MM.1S (cell line): ENCODE measurements at regions not wholly inside any gene's neighbourhood (a gene's known extent, or its start where the extent isn't known, plus 50 kb on each side); places are given as distances from the start of the nearest gene placed in this dataset.

Experiments used
- DNase-seq: peaks from one replicate; pipeline ENCODE4 v3.0.0-alpha.2; 2015
- H2AFZ ChIP-seq: fragments of 300-600 bp; sonication (generic); 2 replicates; pipeline ENCODE4 v1.6.0; 2016; ENCODE audit warnings: antibody characterized with exemption, low read length
- H3F3A ChIP-seq: fragments of 300-600 bp; sonication (generic); 2 replicates; pipeline ENCODE4 v1.6.1; 2016; ENCODE audit warnings: mild to moderate bottlenecking, antibody characterized with exemption, low read length, moderate library complexity, mixed read lengths; ENCODE audit not compliant: insufficient read depth
- H3K27ac ChIP-seq: fragments of 300-600 bp; sonication (generic); 2 replicates; pipeline ENCODE4 v1.5.1; 2016; ENCODE audit warnings: mild to moderate bottlenecking, low read length
- H3K27me3 ChIP-seq: fragments of 300-600 bp; sonication (generic); replicated peaks from 2 replicates; pipeline ENCODE4 v1.6.0; 2016; ENCODE audit warnings: low read length; ENCODE audit not compliant: insufficient read depth
- H3K36me3 ChIP-seq: fragments of 300-600 bp; sonication (generic); replicated peaks from 2 replicates; pipeline ENCODE4 v1.6.1; 2016; ENCODE audit warnings: mild to moderate bottlenecking, low read length, mixed read lengths; ENCODE audit not compliant: insufficient read depth
- H3K4me1 ChIP-seq: fragments of 300-600 bp; sonication (generic); 2 replicates; pipeline ENCODE4 v1.6.1; 2016; ENCODE audit warnings: low read length, mixed read lengths
- H3K4me2 ChIP-seq: fragments of 300-600 bp; sonication (generic); 2 replicates; pipeline ENCODE4 v1.6.0; 2016; ENCODE audit warnings: low read depth, low read length
- H3K4me3 ChIP-seq: fragments of 300-600 bp; sonication (generic); 2 replicates; pipeline ENCODE4 v1.5.1; 2016; ENCODE audit warnings: low read length, mixed read lengths
- H3K79me2 ChIP-seq: fragments of 300-600 bp; sonication (generic); 2 replicates; pipeline ENCODE4 v1.6.1; 2016; ENCODE audit warnings: mixed run types, low read length, mixed read lengths
- H3K9ac ChIP-seq: fragments of 300-600 bp; sonication (generic); 2 replicates; pipeline ENCODE4 v1.6.1; 2016; ENCODE audit warnings: low read length, mixed read lengths
- H3K9me2 ChIP-seq: fragments of 300-600 bp; sonication (generic); replicated peaks from 2 replicates; pipeline ENCODE4 v1.6.1; 2016; ENCODE audit warnings: mild to moderate bottlenecking, low read length, mixed read lengths; ENCODE audit not compliant: insufficient read depth
- H3K9me3 ChIP-seq: fragments of 300-600 bp; sonication (generic); replicated peaks from 2 replicates; pipeline ENCODE4 v1.6.1; 2016; ENCODE audit warnings: mild to moderate bottlenecking, low read length, mixed read lengths; ENCODE audit not compliant: insufficient read depth
- H4K20me1 ChIP-seq: fragments of 300-600 bp; sonication (generic); 2 replicates; pipeline ENCODE4 v1.6.1; 2016; ENCODE audit warnings: mild to moderate bottlenecking, low read length, moderate library complexity, mixed read lengths; ENCODE audit not compliant: insufficient read depth
- EZH2 ChIP-seq: fragments of 300-600 bp; sonication (generic); optimal IDR thresholded peaks from 2 replicates; pipeline ENCODE3; 2017; ENCODE audit warnings: low read depth, mild to moderate bottlenecking, antibody characterized with exemption, low read length, mixed read lengths
- EZH2phosphoT487 ChIP-seq: fragments of 300-600 bp; sonication (generic); IDR thresholded peaks from 2 replicates; pipeline ENCODE4 v1.6.1; 2018; ENCODE audit warnings: antibody characterized with exemption, low read length
- TF ChIP-seq, protein P1 (sequence below): fragments of 300-600 bp; sonication (generic); IDR thresholded peaks from 2 replicates; pipeline ENCODE4 v1.5.1; 2016; ENCODE audit warnings: antibody characterized with exemption, low read length, mixed read lengths

DNA sequence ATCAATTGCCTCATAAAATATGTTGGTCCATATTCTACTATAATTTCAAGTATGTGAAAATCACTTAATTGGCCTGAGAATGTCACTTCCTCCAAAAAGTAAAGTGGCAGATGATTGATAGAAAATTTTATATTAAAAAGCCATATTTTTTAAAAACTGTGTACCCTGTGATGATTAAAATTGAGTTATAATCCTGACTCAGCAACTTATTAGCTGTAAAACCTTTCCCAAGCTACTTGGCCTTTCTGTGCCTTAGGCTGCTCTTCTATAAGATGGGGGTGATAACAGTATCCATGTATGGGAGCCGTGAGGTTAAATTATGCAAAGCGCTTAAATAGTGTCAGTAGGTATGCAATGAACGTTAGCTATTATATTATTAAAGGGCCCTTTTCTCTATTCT is 524.4 kb downstream of the TFAP2A start:
- Histone ChIP-seq H3K27me3 (no peaks in the 10 kb centered on the region), H3K27ac (no peak overlapping the region), H3K9me3 (no peaks in the 10 kb centered on the region), H3K4me3 (no peak overlapping the region), H3K79me2 (no peaks in the 10 kb centered on the region), H3K4me2 (no peak overlapping the region), H3K36me3 (no peaks in the 10 kb centered on the region), H3K9me2 (no peaks in the 10 kb centered on the region), H3F3A (no peaks in the 10 kb centered on the region), H3K4me1 (no peaks in the 10 kb centered on the region), H3K9ac (no peak overlapping the region), H4K20me1 (no peaks in the 10 kb centered on the region), H2AFZ (no peak overlapping the region)
- TF ChIP-seq EZH2phosphoT487, result no peak
- TF ChIP-seq, protein P1, sequence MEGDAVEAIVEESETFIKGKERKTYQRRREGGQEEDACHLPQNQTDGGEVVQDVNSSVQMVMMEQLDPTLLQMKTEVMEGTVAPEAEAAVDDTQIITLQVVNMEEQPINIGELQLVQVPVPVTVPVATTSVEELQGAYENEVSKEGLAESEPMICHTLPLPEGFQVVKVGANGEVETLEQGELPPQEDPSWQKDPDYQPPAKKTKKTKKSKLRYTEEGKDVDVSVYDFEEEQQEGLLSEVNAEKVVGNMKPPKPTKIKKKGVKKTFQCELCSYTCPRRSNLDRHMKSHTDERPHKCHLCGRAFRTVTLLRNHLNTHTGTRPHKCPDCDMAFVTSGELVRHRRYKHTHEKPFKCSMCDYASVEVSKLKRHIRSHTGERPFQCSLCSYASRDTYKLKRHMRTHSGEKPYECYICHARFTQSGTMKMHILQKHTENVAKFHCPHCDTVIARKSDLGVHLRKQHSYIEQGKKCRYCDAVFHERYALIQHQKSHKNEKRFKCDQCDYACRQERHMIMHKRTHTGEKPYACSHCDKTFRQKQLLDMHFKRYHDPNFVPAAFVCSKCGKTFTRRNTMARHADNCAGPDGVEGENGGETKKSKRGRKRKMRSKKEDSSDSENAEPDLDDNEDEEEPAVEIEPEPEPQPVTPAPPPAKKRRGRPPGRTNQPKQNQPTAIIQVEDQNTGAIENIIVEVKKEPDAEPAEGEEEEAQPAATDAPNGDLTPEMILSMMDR, result no peak
- TF ChIP-seq EZH2, result no peak
- no peak for DNase-seq

DNA sequence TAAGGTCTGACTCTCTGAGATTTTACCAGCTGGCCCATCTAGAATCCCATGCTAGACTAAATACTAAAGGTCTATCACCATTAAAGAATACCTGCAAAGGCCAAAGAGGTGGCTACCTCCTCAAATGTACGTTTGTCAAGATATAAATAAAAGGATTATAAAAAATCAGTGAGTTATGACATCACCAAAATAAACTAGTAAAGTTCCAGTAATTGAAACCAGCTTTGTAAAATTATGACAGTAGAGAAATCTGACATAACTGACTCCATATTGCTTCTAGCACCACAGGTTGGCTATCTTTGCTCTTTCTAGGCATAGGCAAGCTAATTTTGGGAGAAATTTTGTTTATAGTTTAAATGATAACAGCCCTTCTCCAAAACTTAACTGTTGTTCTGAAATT is 536.3 kb downstream of the TFAP2A start:
- no peak for DNase-seq
- TF ChIP-seq, protein P1, result no peak
- TF ChIP-seq EZH2phosphoT487, result no peak
- no peaks in the 10 kb centered on the region for H3K4me1 ChIP-seq

DNA sequence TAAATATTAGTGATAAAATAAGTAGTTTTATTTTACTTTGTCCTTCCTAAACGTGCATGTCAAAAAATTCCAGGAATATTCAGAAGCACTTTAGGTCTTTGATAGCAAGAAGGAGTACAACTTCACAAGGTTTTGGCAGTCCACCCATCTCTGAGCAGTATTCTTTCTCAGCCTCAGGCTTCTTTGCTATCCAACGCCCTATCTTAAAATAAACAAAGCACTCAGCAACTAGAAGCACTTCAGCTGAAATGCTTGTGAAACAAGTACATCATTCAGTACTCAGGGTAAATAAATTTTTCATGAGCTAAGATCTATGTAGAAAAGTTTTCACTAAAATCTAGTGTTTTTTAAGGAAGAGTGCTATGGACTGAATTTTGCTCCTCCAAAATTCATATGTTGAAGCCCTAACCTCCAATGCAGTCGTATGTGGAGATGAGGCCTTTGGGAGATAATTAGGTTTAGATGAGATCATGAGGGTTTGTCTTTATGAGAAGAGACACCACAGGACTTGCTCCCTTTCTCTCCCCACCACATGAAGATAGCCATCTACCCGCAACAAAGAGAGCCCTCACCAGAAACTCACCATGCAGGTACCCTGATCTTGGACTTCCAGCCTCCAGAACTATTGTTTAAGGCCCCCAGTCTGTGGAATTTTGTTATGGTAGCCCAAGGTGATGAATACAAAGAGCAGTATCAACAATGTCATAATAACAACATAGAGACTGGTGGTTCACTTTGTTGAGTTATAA is 539.1 kb downstream of the TFAP2A start:
- Histone ChIP-seq H3K9me3 (no peaks in the 10 kb centered on the region; the same call in 1 of the 2 replicates), H3K4me2 (no peak overlapping the region), H4K20me1 (no peaks in the 10 kb centered on the region), H3K79me2 (no peaks in the 10 kb centered on the region), H3K27ac (no peak overlapping the region), H3K9me2 (no peaks in the 10 kb centered on the region), H3K4me1 (no peaks in the 10 kb centered on the region), H3K9ac (no peak overlapping the region), H3K4me3 (no peak overlapping the region), H3K36me3 (no peaks in the 10 kb centered on the region), H3F3A (no peaks in the 10 kb centered on the region), H2AFZ (no peak overlapping the region), H3K27me3 (no peaks in the 10 kb centered on the region)
- DNase-seq, result no peak
- TF ChIP-seq EZH2phosphoT487, result no peak
- TF ChIP-seq EZH2, result no peak
- TF ChIP-seq, protein P1, result no peak

More for the DNA sequence above, 536.3 kb downstream of the TFAP2A start:
- H3K4me2 ChIP-seq, result no peak overlapping the region
- H3K27me3 ChIP-seq, result no peaks in the 10 kb centered on the region
- no peaks in the 10 kb centered on the region for H3F3A ChIP-seq
- no peaks in the 10 kb centered on the region for H4K20me1 ChIP-seq
- H2AFZ ChIP-seq, result no peak overlapping the region
- H3K36me3 ChIP-seq, result no peaks in the 10 kb centered on the region
- no peaks in the 10 kb centered on the region; the same call in 1 of the 2 replicates for H3K9me3 ChIP-seq
- H3K9ac ChIP-seq, result no peak overlapping the region
- H3K4me3 ChIP-seq, result no peak overlapping the region
- no peaks in the 10 kb centered on the region for H3K79me2 ChIP-seq
- no peak overlapping the region for H3K27ac ChIP-seq
- H3K9me2 ChIP-seq, result no peaks in the 10 kb centered on the region
